GM15510 (cell line): ENCODE measurements at regions not wholly inside any gene's neighbourhood (a gene's known extent, or its start where the extent isn't known, plus 50 kb on each side); places are given as distances from the start of the nearest gene placed in this dataset.

Source experiments
- POLR2A ChIP-seq: IDR thresholded peaks from 3 replicates; pipeline ENCODE4 v1.6.1; 2011; ENCODE audit warnings: borderline replicate concordance; ENCODE audit not compliant: insufficient read length; ENCODE audit errors: extremely low read depth

DNA sequence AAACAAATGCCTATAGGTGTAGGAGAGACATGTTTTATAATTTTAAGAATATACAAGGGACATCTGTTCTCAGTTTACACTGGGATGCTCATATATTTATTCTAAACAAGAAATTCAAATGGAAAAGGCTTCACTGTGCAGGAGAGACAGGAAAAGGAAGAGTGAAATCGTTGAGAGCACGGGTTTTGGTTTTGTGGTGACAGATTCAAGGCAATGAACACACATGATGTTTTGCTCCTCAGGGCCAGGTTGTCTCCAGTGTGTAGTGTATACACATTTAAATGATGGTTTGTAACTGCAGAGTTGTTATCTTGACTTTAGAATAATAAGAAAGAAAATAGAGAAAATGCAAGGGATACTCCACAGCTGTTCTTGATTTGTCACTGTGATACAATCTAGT, 73.7 kb downstream of the S1PR1 start:
- TF ChIP-seq POLR2A: no peak

DNA sequence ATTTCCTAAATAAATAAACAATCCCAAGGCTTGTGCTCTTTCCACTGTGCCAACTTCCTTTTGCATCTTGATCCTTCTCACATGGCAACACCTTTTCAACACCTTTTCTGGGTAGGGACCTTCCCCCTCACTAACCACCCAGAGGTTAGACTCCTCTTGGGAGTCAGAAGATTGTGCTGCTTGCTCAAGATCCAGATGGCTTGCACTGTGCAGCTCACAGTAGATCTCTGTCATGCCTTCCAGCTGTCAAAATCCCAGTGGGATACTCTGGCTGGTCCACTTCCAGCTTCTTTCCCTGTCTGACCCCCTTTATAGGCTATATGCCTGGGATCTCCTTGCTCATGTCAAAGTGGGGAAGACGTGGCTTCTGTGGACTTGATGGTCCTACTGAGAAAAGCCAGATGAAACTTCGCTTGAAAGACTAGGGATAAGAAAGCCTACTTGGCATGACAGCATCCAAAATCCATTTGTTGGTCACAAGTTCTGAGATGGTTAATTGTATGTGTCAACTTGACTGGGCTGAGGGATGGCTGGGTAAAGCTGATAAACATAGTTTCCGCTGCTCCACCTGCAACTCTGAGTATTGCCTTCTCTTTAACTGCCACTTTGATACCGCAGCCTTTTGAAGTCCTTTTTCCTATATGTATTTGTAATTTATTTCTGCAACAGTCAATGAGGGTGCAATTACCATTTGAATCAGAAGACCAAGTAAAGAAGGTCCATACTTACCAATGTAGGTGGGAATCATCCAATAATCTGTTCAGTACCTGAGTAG, 74.5 kb downstream of the S1PR1 start:
- TF ChIP-seq POLR2A: no peak

DNA sequence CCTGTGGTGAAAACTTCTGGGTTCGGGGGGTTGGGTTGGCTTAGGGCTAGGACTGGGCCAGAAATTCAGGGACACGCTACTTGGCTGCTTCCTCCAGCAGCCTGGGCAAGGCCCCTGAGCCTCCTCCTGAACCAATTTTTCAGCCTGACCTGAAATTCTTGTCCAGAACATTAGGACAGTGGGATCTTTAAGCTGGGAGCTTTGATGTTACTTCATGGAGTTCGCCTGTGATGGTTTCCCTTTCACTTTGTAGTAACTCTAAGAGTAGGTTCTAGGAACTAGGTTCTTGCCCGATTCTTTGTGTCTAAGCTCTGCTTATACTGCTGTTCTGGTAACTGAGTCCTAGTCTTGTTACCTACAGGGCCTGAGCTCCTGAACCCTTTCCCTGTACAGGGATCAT, 75.3 kb downstream of the S1PR1 start:
- no peak for TF ChIP-seq POLR2A

DNA sequence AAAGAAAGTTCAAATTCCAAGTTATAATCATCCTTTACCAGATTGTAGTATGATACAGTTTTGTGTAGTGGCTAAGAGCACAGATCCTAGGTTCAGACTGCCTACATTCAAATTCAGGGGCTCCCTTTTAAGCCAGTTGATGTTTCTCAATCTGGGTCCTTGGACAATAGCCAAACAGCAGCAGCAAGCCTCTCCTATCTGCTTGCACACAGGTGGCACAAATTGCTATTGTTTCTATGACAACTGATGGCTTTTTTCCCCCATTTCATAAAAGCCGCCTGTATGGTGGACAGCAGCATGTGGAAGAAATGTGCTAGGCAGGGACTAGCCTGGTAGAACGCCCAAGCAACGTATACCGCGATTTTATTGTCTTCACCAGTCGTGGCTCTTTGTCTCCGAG, 76.5 kb downstream of the S1PR1 start:
- TF ChIP-seq POLR2A: no peak

DNA sequence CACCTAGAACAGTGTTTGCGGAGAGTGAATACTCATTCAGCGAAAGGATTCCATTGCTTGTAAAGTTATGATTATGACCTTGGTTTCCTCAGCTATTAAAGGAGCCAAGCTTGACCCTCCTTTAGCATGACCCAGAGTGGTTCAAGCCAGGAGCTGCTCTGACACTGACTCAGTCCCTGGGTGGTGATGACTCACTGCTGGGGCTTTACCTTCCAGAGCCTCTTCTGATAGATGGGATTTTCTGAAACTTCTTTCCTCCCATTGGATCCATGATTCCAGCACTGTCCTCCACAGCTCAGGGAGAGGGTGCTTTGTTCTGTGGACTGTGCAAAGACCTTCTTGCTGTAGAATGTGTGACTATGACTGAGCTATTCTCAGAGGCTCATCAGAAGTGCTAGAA, 77.4 kb downstream of the S1PR1 start:
- no peak for TF ChIP-seq POLR2A

DNA sequence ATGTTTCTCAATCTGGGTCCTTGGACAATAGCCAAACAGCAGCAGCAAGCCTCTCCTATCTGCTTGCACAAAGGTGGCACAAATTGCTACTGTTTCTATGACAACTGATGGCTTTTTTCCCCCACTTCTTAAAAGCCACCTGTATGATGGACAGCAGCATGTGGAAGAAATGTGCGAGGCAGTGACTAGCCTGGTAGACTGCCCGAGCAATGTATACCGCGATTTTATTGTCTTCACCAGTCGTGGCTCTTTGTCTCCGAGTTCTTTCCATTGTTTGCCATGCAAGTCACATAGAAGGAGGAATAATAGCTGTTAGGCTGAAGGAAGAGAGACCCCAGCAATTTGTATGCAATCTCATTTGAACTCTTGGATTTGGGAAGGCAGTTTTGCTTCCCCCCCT, 79.4 kb downstream of the S1PR1 start:
- TF ChIP-seq POLR2A: no peak

DNA sequence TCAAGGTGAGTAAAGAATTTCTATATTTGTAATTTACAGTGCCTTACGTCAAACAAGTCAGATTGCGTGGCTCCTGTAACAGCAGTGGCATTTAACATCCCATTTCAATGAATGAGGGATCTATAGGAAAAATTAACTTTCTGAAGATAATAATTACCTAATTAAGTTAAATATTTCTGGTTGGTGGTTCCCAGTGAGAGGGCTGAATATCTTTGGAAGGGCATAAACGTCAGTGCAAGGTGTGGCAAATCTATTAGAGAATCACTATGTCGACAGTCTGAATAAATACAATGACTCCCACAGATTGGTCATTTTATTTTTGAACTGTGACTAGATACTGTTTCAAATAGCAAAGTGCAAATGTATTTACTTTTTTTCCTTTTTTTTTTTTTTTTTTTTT, 80.0 kb downstream of the S1PR1 start:
- no peak for TF ChIP-seq POLR2A

DNA sequence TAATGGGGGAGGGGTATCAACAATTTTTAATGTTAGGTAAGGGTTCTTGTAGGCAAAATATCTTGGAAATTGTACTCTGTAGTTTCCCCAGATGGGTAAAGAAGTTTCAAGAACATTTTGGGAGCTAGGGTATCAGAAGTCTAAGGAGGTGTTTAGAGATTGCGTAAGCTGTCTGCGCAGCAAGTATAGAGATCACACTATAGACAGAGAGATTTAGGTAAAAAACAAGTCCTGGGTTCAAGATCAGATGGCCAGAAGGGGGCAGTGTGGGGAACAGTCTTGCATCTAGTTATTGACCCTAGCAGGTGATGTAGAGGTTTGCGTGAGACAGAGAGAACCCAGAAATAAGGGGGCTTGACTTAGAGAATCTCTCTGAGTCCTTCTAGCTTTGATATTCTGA, 80.8 kb downstream of the S1PR1 start:
- no peak for TF ChIP-seq POLR2A

DNA sequence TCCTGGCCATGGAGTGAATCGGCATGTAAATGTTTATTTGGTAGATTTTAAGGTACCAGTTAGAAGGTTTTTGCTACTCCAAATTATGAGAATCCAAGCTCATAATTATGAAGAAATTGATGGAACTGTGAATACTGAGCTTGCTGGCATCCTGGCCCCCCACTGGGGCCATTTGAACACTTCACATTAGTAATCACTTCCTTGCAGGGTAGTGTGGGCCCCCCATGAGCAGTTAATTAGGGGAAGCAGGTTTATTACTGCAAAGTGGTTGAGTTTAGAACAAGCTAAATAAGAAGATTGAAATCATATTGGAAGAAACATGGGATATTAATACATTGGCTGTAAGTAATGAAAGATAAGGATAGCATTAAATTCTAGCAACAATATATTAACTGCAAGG, 86.7 kb downstream of the S1PR1 start:
- no peak for TF ChIP-seq POLR2A

DNA sequence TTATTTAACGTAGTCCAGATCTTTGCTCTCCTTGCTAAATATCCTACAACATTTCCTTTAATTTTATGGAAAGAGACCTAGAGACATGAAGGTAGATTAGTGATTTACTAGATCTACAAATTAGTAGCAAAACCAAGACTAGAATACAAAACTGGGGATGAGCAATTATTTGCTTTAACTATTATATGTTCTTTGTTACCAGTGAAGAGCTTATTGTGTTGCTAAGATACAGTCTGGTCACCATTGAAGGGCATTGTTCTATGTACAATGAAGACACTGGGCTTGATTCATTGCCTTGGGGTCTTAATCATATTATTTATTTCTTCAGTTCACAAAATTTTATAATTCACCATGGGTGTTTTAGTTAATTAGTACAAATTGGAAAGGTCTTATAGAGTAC, 88.3 kb downstream of the S1PR1 start:
- no peak for TF ChIP-seq POLR2A

DNA sequence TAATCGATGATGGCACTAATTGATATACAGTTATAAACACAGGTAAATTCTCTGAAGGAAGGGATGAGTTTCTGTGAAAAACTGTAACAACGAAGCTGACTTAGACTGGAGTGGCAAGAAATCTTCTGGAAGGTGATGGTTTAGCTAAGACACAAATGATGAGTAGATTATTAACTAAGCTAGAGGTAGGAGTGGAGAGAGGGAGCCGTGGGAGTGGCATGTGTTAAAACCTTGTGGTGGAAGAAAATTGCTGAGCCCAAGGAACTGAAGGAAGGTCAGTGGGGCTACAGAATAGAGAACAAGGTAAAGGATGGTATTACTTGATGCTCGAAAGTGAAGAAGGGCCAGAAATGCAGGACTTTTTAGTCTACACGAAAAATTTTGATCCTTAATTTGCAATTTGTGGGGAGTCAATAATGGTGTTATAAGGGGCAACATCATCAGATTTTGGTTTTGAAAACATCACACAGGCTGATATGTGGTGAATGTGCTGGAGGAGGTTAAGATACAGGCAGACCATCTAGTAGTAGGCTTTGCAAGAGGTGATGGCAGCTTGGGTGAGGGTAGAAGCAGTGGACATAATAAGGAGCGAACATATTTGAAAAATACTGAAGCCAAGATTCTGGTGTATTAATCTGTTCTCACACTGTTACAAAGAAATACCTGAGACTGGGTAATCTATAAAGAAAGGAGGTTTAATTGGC, 93.8 kb downstream of the S1PR1 start:
- TF ChIP-seq POLR2A: no peak

DNA sequence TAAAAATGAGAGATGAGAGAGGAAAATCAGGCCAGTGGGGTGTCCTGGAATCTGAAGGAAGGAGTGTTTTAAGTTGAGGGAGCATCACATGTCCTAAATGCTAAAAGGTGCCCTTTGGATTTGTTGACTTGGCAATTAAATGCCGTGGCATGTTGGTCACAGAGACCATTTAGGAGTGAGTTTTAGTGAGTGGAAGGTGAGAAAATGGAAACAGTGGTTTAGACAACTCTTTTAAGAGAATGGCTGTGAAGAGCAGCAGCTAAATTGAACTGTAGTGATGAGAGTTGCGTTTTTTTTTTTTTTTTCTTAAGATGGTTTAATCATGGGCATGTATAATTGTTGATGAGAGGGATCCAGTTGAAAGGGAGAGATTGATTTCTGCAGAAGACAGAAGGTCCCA, 95.0 kb downstream of the S1PR1 start:
- no peak for TF ChIP-seq POLR2A

DNA sequence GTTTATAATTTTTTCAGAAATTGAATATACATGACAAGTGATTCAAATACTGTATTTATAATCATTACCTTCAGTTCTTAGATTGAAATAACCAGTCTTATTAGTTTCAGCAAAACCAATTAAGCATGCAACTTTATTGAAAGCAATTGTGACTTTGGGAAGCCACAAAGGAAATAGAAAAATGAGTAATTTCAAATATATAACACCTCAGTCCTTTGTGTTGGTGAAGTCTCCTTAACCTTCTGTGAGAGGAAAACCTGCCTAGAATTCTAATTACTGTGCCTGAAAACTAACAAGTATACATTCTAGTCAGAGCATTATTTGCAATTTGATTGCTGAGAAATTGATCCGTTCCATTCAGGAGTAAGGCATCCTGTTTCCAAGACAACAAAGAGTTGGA, 95.8 kb downstream of the S1PR1 start:
- no peak for TF ChIP-seq POLR2A

DNA sequence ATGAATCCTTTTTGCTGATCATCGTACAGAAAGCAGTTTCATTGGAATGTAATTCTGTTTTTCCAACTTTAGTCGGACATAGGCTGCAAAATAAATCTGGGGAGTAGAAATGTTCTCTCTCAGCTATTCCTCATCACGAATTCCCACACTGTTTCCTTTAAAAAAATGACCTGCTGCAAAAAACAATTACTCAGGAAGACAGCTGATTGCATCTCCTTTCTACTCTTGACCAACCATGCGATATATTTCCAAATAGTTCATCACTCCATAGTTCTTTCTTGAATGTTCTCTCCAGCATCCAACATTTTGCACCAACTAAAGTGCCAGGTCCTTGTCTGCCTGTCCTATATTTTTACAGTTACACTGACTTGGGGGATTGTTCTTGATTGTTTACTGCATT, 96.4 kb downstream of the S1PR1 start:
- TF ChIP-seq POLR2A: no peak

DNA sequence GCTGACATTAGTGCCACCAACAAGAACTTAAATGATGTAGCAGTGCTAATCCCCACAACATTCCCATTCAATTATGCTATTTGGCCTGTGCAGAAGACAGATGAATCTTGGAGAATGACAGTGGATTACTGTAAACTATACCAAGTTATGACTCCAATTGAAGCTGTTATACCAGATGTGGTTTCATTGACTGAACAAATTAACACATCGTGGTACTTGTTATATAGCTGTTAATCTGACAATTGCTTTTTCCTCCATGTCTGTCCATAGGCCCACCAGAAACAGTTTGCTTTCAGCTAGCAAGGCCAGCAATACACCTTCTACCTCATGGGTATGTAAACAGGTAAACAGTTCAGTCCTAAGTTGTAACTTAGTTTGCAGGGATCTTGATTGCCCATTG, 101.1 kb downstream of the S1PR1 start:
- no peak for TF ChIP-seq POLR2A
